Retinal pigment epithelial cell (primary cell): ENCODE measurements at regions not wholly inside any gene's neighbourhood (a gene's known extent, or its start where the extent isn't known, plus 50 kb on each side); places are given as distances from the start of the nearest gene placed in this dataset.

ENCODE experiments used
- DNase-seq: peaks from one replicate; pipeline ENCODE4 v3.0.0-alpha.2; 2010; ENCODE audit warnings: low read depth
- H3K4me3 ChIP-seq: 2 replicates; pipeline ENCODE4 v1.5.1; 2011; ENCODE audit warnings: mild to moderate bottlenecking, low read length, control low read depth, moderate library complexity
- TF ChIP-seq, protein P1 (sequence below): conservative IDR thresholded peaks from 2 replicates; pipeline ENCODE4 v1.5.1; 2011; ENCODE audit warnings: low read depth, low read length, control low read depth, inconsistent platforms

GRCh38 chr4:18734405-18734804 lies 712.9 kb upstream of the LCORL start:
- DNase-seq, result no peak
- TF ChIP-seq, protein P1, sequence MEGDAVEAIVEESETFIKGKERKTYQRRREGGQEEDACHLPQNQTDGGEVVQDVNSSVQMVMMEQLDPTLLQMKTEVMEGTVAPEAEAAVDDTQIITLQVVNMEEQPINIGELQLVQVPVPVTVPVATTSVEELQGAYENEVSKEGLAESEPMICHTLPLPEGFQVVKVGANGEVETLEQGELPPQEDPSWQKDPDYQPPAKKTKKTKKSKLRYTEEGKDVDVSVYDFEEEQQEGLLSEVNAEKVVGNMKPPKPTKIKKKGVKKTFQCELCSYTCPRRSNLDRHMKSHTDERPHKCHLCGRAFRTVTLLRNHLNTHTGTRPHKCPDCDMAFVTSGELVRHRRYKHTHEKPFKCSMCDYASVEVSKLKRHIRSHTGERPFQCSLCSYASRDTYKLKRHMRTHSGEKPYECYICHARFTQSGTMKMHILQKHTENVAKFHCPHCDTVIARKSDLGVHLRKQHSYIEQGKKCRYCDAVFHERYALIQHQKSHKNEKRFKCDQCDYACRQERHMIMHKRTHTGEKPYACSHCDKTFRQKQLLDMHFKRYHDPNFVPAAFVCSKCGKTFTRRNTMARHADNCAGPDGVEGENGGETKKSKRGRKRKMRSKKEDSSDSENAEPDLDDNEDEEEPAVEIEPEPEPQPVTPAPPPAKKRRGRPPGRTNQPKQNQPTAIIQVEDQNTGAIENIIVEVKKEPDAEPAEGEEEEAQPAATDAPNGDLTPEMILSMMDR, result no peak
- no peak overlapping the region for H3K4me3 ChIP-seq

- no peak for DNase-seq
- H3K4me3 ChIP-seq, result no peak overlapping the region
- TF ChIP-seq, protein P1, result no peak
These were observed 712.4 kb upstream of the LCORL start for GRCh38 chr4:18733961-18734360.

- TF ChIP-seq, protein P1, result no peak
- DNase-seq, result no peak
- no peak overlapping the region for H3K4me3 ChIP-seq
These were observed 701.2 kb upstream of the LCORL start for GRCh38 chr4:18722748-18723191.

DNA sequence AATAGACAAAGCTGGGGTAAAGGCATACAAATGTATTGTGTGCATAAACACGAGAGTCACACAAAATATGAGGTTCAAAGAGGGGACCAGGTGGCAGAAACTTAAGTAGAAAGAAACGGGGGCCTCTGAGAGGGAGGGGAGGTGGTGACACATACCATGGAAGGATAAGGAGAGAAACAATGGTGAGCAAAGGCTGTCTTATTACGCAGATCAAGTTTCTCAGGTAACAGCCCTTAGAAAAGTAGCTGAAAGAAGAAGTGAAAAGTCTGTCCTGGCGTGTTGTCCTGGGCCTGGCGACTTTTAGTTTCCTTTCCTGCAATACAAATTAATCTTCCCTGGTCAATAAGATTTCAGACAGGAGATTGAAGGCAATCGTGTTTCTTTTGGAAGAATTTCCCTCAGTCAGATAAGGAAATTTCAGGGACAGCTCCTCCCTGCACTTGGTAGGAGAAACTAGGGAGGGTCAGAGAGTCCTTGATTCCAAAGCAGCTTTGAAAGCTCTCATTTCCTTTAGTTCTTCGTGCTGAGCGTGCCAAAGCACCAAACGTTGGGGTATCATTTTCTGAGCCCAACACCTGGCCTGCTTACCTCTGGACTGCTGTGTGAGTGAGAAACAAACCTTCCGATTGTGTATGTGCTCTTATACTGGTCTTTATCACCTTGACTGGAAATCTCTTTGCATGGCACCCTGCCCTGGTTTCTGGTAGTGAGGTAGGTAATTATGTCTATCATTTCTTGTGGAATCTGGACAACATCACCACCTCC lies 676.7 kb upstream of the LCORL start:
- TF ChIP-seq, protein P1, result no peak
- no peak for DNase-seq
- no peak overlapping the region for H3K4me3 ChIP-seq

DNA sequence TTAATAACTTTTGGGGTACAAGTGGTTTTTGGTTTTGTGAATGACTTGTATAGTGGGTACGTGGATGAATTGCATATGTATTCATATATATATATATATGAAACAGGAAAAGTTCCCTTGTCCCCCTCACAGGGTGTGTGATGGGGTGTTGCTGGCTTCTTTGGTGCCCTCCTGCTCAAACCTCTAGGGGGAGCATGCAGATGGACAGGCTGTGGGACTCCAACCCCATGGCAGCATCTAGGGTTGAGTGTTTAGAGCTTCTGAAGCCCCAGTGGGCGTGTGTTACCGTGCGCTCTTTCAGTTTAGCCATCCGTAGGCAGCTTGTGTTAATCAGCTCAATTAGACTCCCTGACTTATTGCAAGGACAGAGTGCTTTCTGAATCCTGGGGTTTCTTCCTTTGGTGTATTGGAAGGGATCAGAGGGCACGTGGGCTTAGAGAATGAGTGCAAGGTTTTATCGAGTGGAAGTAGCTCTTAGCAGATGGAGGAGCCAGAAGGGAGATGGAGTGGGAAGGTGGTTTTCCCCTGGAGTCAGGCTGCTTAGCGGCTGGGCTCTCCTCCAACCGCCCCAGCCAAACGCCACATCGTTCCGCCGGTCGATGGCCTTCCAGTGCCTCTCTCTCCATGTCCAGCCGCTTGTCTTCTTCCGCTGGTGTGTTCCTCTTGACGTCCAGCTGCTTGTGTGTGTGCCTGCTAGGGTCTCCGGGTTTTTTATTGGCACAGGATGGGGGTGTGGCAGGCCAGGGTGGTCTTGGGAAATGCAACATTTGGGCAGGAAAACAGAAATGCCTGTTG lies 674.4 kb upstream of the LCORL start:
- H3K4me3 ChIP-seq, result no peak overlapping the region
- no peak for DNase-seq
- TF ChIP-seq, protein P1, result peak; percentile 45

GRCh38 chr4:18691431-18692200 lies 670.1 kb upstream of the LCORL start:
- TF ChIP-seq, protein P1, result peak; percentile 38
- DNase-seq, result no peak
- H3K4me3 ChIP-seq, result no peak overlapping the region
